SK-N-MC (cell line): ENCODE measurements at regions not wholly inside any gene's neighbourhood (a gene's known extent, or its start where the extent isn't known, plus 50 kb on each side); places are given as distances from the start of the nearest gene placed in this dataset.
"Not testable (repeated sequence)": the region's sequence is repeated elsewhere in the genome, so short reads cannot be mapped to it uniquely, and the experiment has no call there.

ENCODE experiments used
- DNase-seq: peaks from one replicate; pipeline ENCODE4 v3.0.0-alpha.2; 2011; ENCODE audit warnings: low read depth, low spot score
- H3K27ac ChIP-seq: fragments of 200-600 bp; sonication (generic); 2 replicates; pipeline ENCODE4 v1.5.1; 2016; ENCODE audit warnings: mixed run types
- H3K36me3 ChIP-seq: fragments of 200-600 bp; sonication (generic); 2 replicates; pipeline ENCODE4 v1.6.1; 2017; ENCODE audit warnings: antibody characterized with exemption, low read length, mixed read lengths; ENCODE audit not compliant: insufficient read depth
- H3K4me3 ChIP-seq: fragments of 200-600 bp; sonication (generic); 2 replicates; pipeline ENCODE4 v1.5.1; 2016
- H3K9ac ChIP-seq: fragments of 200-600 bp; sonication (generic); 2 replicates; pipeline ENCODE4 v1.8.0; 2017; ENCODE audit warnings: mixed run types, mixed read lengths; ENCODE audit not compliant: insufficient read length
- H3K9me3 ChIP-seq: fragments of 200-600 bp; sonication (generic); 2 replicates; pipeline ENCODE4 v1.6.1; 2017; ENCODE audit warnings: low read depth, mild to moderate bottlenecking, antibody characterized with exemption, low read length, moderate library complexity, mixed read lengths
- EZH2 ChIP-seq: fragments of 200-600 bp; sonication (generic); IDR thresholded peaks from one replicate; pipeline ENCODE4 v1.6.1; 2017; ENCODE audit warnings: antibody characterized with exemption
- FOXP2 ChIP-seq: optimal IDR thresholded peaks from 2 replicates; pipeline ENCODE3; 2011; ENCODE audit warnings: mild to moderate bottlenecking, moderate library complexity; ENCODE audit not compliant: insufficient read depth; ENCODE audit errors: extremely low read length, control extremely low read depth
- POLR2AphosphoS5 ChIP-seq: IDR thresholded peaks from 2 replicates; pipeline ENCODE4 v1.6.1; 2012; ENCODE audit warnings: mild to moderate bottlenecking, low read depth, low read length, borderline replicate concordance

GRCh38 chr2:64735504-64735903 lies 81.8 kb upstream of the SERTAD2 start:
- no peak for DNase-seq
- Histone ChIP-seq H3K9me3 (no peaks in the 10 kb centered on the region), H3K4me3 (no peak overlapping the region), H3K9ac (no peak overlapping the region), H3K27ac (no peak overlapping the region), H3K36me3 (no peaks in the 10 kb centered on the region)
- TF ChIP-seq POLR2AphosphoS5 (no peak), EZH2 (no peak), FOXP2 (no peak)

GRCh38 chr2:64737547-64737946 lies 83.8 kb upstream of the SERTAD2 start:
- Histone ChIP-seq H3K27ac (no peak overlapping the region), H3K36me3 (no peaks in the 10 kb centered on the region), H3K4me3 (no peak overlapping the region), H3K9ac (no peak overlapping the region), H3K9me3 (no peaks in the 10 kb centered on the region)
- TF ChIP-seq POLR2AphosphoS5 (no peak), FOXP2 (no peak), EZH2 (no peak)
- no peak for DNase-seq

GRCh38 chr2:64738026-64738425 lies 84.3 kb upstream of the SERTAD2 start:
- TF ChIP-seq FOXP2 (no peak), POLR2AphosphoS5 (no peak), EZH2 (no peak)
- Histone ChIP-seq H3K4me3 (no peak overlapping the region), H3K27ac (no peak overlapping the region), H3K9me3 (no peaks in the 10 kb centered on the region), H3K9ac (no peak overlapping the region), H3K36me3 (no peaks in the 10 kb centered on the region)
- DNase-seq: no peak

GRCh38 chr2:64742678-64743077 lies 89.0 kb upstream of the SERTAD2 start:
- Histone ChIP-seq H3K9ac (no peak overlapping the region), H3K27ac (no peak overlapping the region), H3K9me3 (no peaks in the 10 kb centered on the region), H3K36me3 (no peaks in the 10 kb centered on the region), H3K4me3 (no peak overlapping the region)
- DNase-seq: no peak
- TF ChIP-seq EZH2 (no peak), FOXP2 (no peak), POLR2AphosphoS5 (no peak)

- no peak overlapping the region for H3K27ac ChIP-seq
- no peak for TF ChIP-seq FOXP2
- no peak for TF ChIP-seq EZH2
- no peak for TF ChIP-seq POLR2AphosphoS5
- no peaks in the 10 kb centered on the region for H3K9me3 ChIP-seq
Measured at GRCh38 chr2:64743739-64744330, 90.1 kb upstream of the SERTAD2 start.

GRCh38 chr2:64745562-64745961 lies 91.8 kb upstream of the SERTAD2 start:
- Histone ChIP-seq H3K36me3 (no peaks in the 10 kb centered on the region), H3K9me3 (no peaks in the 10 kb centered on the region), H3K4me3 (no peak overlapping the region), H3K9ac (no peak overlapping the region), H3K27ac (no peak overlapping the region)
- no peak for TF ChIP-seq EZH2
- TF ChIP-seq POLR2AphosphoS5: no peak
- TF ChIP-seq FOXP2: no peak
- no peak for DNase-seq

More at GRCh38 chr2:64743739-64744330, 90.1 kb upstream of the SERTAD2 start:
- H3K36me3 ChIP-seq: no peaks in the 10 kb centered on the region
- no peak overlapping the region for H3K9ac ChIP-seq
- no peak overlapping the region for H3K4me3 ChIP-seq
- DNase-seq: no peak

GRCh38 chr2:64747690-64748091 lies 94.0 kb upstream of the SERTAD2 start:
- not testable (repeated sequence) for H3K4me3 ChIP-seq, H3K27ac ChIP-seq, H3K9ac ChIP-seq, H3K9me3 ChIP-seq, DNase-seq, H3K36me3 ChIP-seq

- no peaks in the 10 kb centered on the region for H3K36me3 ChIP-seq
- no peak for DNase-seq
- H3K9ac ChIP-seq: no peak overlapping the region
- no peak overlapping the region for H3K27ac ChIP-seq
- no peak overlapping the region for H3K4me3 ChIP-seq
- TF ChIP-seq EZH2: no peak
- TF ChIP-seq FOXP2: no peak
- TF ChIP-seq POLR2AphosphoS5: no peak
- no peaks in the 10 kb centered on the region for H3K9me3 ChIP-seq
Measured at GRCh38 chr2:64748147-64748546, 94.4 kb upstream of the SERTAD2 start.

- Histone ChIP-seq H3K27ac (peak overlapping the region; percentile 77), H3K9ac (no peak overlapping the region), H3K36me3 (no peaks in the 10 kb centered on the region), H3K4me3 (peak overlapping the region; percentile 87), H3K9me3 (no peaks in the 10 kb centered on the region)
- TF ChIP-seq FOXP2 (no peak), EZH2 (no peak), POLR2AphosphoS5 (no peak)
- DNase-seq: no peak
Measured at GRCh38 chr2:64748561-64748960, 94.8 kb upstream of the SERTAD2 start.
